GM18907 (cell line): ENCODE measurements at regions not wholly inside any gene's neighbourhood (a gene's known extent, or its start where the extent isn't known, plus 50 kb on each side); places are given as distances from the start of the nearest gene placed in this dataset.
A peak's percentile ranks its signal among the peaks of the same experiment; 100 is the strongest.

Source experiments
- ATAC-seq: cut with Tn5 transposase; IDR thresholded peaks from one replicate; pipeline ENCODE4 v1.9.1; 2021; ENCODE audit warnings: mild to moderate bottlenecking, moderate library complexity; ENCODE audit not compliant: unreplicated experiment

GRCh38 chr12:97316321-97316720 is 146.3 kb upstream of the RMST start:
- ATAC-seq: no peak

GRCh38 chr12:97321621-97322020 is 141.0 kb upstream of the RMST start:
- no peak for ATAC-seq

- ATAC-seq: no peak
Measured at GRCh38 chr12:97322388-97322787, 140.2 kb upstream of the RMST start.

GRCh38 chr12:97323154-97323553 is 139.4 kb upstream of the RMST start:
- ATAC-seq: no peak

GRCh38 chr12:97324471-97324870 is 138.1 kb upstream of the RMST start:
- no peak for ATAC-seq

GRCh38 chr12:97335115-97335514 is 127.5 kb upstream of the RMST start:
- ATAC-seq: no peak

- ATAC-seq: no peak
Measured at GRCh38 chr12:97336900-97337751, 125.5 kb upstream of the RMST start.

- no peak for ATAC-seq
Measured at GRCh38 chr12:97342130-97342529, 120.5 kb upstream of the RMST start.

GRCh38 chr12:97347956-97348355 is 114.6 kb upstream of the RMST start:
- ATAC-seq: no peak

- no peak for ATAC-seq
Measured at GRCh38 chr12:97358361-97358760, 104.2 kb upstream of the RMST start.

GRCh38 chr12:97359021-97359690 is 103.4 kb upstream of the RMST start:
- ATAC-seq: no peak

GRCh38 chr12:97363693-97364092 is 98.9 kb upstream of the RMST start:
- ATAC-seq: no peak

GRCh38 chr12:97368462-97369163 is 94.0 kb upstream of the RMST start:
- ATAC-seq: no peak

GRCh38 chr12:97375310-97375709 is 87.3 kb upstream of the RMST start:
- ATAC-seq: no peak

- ATAC-seq: no peak
Measured at GRCh38 chr12:97380440-97380839, 82.2 kb upstream of the RMST start.

- no peak for ATAC-seq
Measured at GRCh38 chr12:97385121-97385520, 77.5 kb upstream of the RMST start.

- ATAC-seq: no peak
Measured at GRCh38 chr12:97386133-97386581, 76.4 kb upstream of the RMST start.

- no peak for ATAC-seq
Measured at GRCh38 chr12:97387844-97388243, 74.8 kb upstream of the RMST start.

- ATAC-seq: no peak
Measured at GRCh38 chr12:97394657-97395056, 67.9 kb upstream of the RMST start.

- ATAC-seq: no peak
Measured at GRCh38 chr12:97397008-97397407, 65.6 kb upstream of the RMST start.

GRCh38 chr12:97398704-97399103 is 63.9 kb upstream of the RMST start:
- ATAC-seq: no peak

- ATAC-seq: peak; percentile 58
Measured at GRCh38 chr12:97404093-97404492, 58.5 kb upstream of the RMST start.
